ENCODE measurements at regions not wholly inside any gene's neighbourhood (a gene's known extent, or its start where the extent isn't known, plus 50 kb on each side); places are given as distances from the start of the nearest gene placed in this dataset.

DNA sequence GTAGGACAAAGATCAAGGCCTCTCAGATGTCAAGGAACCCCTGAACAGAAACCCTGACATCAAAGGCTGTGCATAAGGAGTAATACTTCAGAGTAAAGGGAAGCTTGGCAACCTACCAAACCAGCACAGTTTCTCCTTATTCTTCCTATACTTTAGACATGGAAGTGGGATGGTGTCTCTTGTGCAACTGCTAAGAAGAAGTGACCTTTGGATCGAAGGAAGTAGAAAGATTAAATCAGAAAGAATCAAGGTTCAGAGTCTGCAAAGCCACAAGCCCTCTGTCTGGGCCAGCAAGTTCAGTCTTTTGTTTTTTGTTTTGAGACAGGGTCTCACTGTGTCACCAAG is 66.2 kb upstream of the SLC39A10 start:
- Histone ChIP-seq H3K27ac (ENCODE audit: low read depth, low read length) (no peak overlapping the region), H3K9me3 (ENCODE audit: low read depth, low read length) (no peaks in the 10 kb centered on the region), H3K4me1 (ENCODE audit: insufficient read depth, low read length) (no peaks in the 10 kb centered on the region), H4K20me1 (ENCODE audit: insufficient read depth, low read length) (no peaks in the 10 kb centered on the region), H3K79me2 (ENCODE audit: insufficient read depth, low read length) (no peaks in the 10 kb centered on the region), H3K27me3 (ENCODE audit: insufficient read depth, low read length) (no peaks in the 10 kb centered on the region), H3K4me2 (ENCODE audit: insufficient read depth, low read length) (no peak overlapping the region), H3K36me3 (ENCODE audit: insufficient read depth, low read length) (no peaks in the 10 kb centered on the region), H3K4me3 (ENCODE audit: insufficient read depth, low read length) (no peak overlapping the region), H2AFZ (ENCODE audit: low read length) (no peak overlapping the region)
- TF ChIP-seq, protein P1, sequence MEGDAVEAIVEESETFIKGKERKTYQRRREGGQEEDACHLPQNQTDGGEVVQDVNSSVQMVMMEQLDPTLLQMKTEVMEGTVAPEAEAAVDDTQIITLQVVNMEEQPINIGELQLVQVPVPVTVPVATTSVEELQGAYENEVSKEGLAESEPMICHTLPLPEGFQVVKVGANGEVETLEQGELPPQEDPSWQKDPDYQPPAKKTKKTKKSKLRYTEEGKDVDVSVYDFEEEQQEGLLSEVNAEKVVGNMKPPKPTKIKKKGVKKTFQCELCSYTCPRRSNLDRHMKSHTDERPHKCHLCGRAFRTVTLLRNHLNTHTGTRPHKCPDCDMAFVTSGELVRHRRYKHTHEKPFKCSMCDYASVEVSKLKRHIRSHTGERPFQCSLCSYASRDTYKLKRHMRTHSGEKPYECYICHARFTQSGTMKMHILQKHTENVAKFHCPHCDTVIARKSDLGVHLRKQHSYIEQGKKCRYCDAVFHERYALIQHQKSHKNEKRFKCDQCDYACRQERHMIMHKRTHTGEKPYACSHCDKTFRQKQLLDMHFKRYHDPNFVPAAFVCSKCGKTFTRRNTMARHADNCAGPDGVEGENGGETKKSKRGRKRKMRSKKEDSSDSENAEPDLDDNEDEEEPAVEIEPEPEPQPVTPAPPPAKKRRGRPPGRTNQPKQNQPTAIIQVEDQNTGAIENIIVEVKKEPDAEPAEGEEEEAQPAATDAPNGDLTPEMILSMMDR (IDR thresholded peaks at IDR 0.05; ENCODE audit: extremely low read depth, low read depth, low read length) = no peak
- DNase-seq (ENCODE audit: insufficient read length, low spot score, missing footprints) = no peak

DNA sequence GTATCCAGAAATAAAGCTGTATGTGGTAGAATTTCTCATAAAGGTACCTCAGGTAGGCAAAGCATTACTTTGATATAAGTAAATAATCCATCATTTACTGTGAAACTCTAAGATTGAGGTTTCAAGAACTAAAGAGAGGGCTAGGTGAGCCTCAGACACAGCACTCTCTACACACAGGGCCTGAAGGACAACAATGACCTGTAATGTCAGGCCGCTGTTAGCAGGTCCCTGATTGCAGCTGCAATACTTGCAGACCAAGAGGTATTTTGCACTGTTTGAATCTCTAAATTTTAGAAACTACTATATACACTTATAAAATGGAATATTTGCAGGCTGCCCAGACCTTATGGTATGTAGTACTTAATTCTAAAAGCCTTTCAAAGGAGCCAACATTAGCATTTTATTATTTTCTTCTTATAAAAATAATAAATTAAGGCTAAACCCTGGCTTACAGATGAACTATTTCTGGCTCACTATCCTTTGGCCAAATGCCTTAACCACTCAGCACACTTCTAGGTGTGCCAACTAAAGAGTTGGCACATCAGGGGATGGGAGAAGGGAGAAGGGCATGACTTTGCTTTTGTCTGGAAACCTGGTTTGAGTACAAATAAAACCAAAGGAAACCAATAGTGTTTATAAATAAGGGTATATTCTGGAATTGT is 66.7 kb upstream of the SLC39A10 start:
- H3K9me3 ChIP-seq (ENCODE audit: low read depth, low read length) = no peaks in the 10 kb centered on the region
- no peaks in the 10 kb centered on the region for H3K79me2 ChIP-seq (ENCODE audit: insufficient read depth, low read length)
- H3K4me2 ChIP-seq (ENCODE audit: insufficient read depth, low read length) = no peak overlapping the region
- no peaks in the 10 kb centered on the region for H3K36me3 ChIP-seq (ENCODE audit: insufficient read depth, low read length)
- no peak overlapping the region for H2AFZ ChIP-seq (ENCODE audit: low read length)
- H3K4me3 ChIP-seq (ENCODE audit: insufficient read depth, low read length) = no peak overlapping the region
- H3K27ac ChIP-seq (ENCODE audit: low read depth, low read length) = no peak overlapping the region
- no peaks in the 10 kb centered on the region for H4K20me1 ChIP-seq (ENCODE audit: insufficient read depth, low read length)
- DNase-seq (ENCODE audit: insufficient read length, low spot score, missing footprints) = no peak
- H3K27me3 ChIP-seq (ENCODE audit: insufficient read depth, low read length) = no peaks in the 10 kb centered on the region
- no peaks in the 10 kb centered on the region for H3K4me1 ChIP-seq (ENCODE audit: insufficient read depth, low read length)
- TF ChIP-seq, protein P1 (IDR thresholded peaks at IDR 0.05; ENCODE audit: extremely low read depth, low read depth, low read length) = no peak

DNA sequence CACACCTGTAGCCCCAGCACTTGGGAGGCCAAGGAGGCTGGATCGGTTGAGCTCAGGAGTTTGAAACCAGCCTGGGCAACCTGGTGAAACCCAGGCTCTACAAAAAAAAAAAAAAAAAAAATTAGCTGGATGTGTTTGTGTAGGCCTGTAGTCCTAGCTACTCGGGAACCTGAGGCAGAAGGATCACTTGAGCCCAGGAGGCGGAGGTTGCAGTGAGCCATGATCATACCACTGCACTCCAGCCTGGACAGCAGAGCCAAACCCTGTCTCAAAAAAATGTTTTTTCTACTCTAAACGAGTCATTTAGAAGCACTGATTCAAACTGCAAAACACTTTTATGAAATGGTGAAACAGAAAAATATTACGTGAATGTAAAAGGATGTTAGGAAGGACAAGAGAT is 69.1 kb upstream of the SLC39A10 start:
- Histone ChIP-seq H3K27ac (ENCODE audit: low read depth, low read length) (no peak overlapping the region), H3K9me3 (ENCODE audit: low read depth, low read length) (no peaks in the 10 kb centered on the region), H3K4me3 (ENCODE audit: insufficient read depth, low read length) (no peak overlapping the region), H4K20me1 (ENCODE audit: insufficient read depth, low read length) (no peaks in the 10 kb centered on the region), H2AFZ (ENCODE audit: low read length) (no peak overlapping the region), H3K27me3 (ENCODE audit: insufficient read depth, low read length) (no peaks in the 10 kb centered on the region), H3K4me2 (ENCODE audit: insufficient read depth, low read length) (no peak overlapping the region), H3K36me3 (ENCODE audit: insufficient read depth, low read length) (no peaks in the 10 kb centered on the region), H3K4me1 (ENCODE audit: insufficient read depth, low read length) (no peaks in the 10 kb centered on the region), H3K79me2 (ENCODE audit: insufficient read depth, low read length) (no peaks in the 10 kb centered on the region)
- DNase-seq (ENCODE audit: insufficient read length, low spot score, missing footprints) = no peak
- TF ChIP-seq, protein P1 (IDR thresholded peaks at IDR 0.05; ENCODE audit: extremely low read depth, low read depth, low read length) = no peak

DNA sequence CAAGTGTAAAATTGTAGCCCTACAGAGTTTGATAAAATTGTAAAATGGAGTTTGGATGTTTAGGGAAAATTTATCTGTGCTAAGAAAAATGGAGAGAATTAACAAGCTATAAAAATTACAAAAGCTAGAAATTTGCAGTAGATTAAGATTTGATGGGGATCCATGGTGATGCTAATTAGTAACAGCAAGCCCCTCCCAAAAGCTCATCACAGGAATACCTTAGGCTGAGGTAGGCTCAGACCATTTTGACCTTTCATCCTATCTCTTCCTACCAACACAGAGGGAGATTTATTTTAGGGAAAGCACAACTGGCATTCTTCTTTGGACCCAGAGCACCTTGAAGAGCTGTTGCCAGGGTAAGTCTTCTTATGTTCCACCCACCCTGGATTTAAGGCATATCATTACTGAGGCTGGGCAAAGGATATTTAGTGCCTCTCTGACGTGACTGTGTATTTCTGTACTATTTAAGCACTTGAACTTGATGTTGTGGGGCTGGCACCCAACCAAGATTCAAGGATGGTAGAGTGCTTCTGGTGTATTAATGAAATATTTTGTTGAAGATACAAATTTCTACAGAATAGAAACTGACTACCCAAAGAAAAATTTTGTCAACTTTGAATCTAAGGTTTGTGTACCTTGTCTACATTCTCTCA is 70.8 kb upstream of the SLC39A10 start:
- Histone ChIP-seq H2AFZ (ENCODE audit: low read length) (no peak overlapping the region), H3K36me3 (ENCODE audit: insufficient read depth, low read length) (no peaks in the 10 kb centered on the region)
- TF ChIP-seq, protein P1 (IDR thresholded peaks at IDR 0.05; ENCODE audit: extremely low read depth, low read depth, low read length) = no peak

More for the DNA sequence above, 70.8 kb upstream of the SLC39A10 start:
- Histone ChIP-seq H3K4me2 (ENCODE audit: insufficient read depth, low read length) (no peak overlapping the region), H3K4me1 (ENCODE audit: insufficient read depth, low read length) (no peaks in the 10 kb centered on the region), H3K79me2 (ENCODE audit: insufficient read depth, low read length) (no peaks in the 10 kb centered on the region), H4K20me1 (ENCODE audit: insufficient read depth, low read length) (no peaks in the 10 kb centered on the region), H3K27ac (ENCODE audit: low read depth, low read length) (no peak overlapping the region), H3K27me3 (ENCODE audit: insufficient read depth, low read length) (no peaks in the 10 kb centered on the region), H3K4me3 (ENCODE audit: insufficient read depth, low read length) (no peak overlapping the region), H3K9me3 (ENCODE audit: low read depth, low read length) (no peaks in the 10 kb centered on the region)
- no peak for DNase-seq (ENCODE audit: insufficient read length, low spot score, missing footprints)

All from osteoblast (primary cell).